ENCODE measurements at regions not wholly inside any gene's neighbourhood (a gene's known extent, or its start where the extent isn't known, plus 50 kb on each side); places are given as distances from the start of the nearest gene placed in this dataset.

DNA sequence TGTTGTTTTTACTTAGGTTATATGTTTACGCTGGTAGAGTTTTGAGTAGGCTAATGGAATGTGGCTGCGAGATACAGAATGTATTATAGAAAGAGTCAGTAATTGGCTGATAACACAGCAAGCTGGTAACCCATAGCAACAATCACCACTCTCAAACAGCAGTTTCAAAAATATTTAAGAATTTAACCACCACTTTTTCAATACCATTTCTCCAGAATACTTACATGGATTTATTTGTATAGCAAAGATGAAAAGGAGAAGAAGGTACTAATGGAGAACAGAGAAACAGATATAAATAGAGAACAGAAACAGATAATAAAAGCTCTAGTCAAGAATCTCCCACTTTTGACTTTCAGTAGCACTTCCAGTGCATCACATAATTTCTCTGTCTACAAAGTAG is 188.3 kb upstream of the SLC39A10 start:
- H3K4me3 ChIP-seq, result no peak overlapping the region
- no peak for DNase-seq (ENCODE audit: low spot score)

DNA sequence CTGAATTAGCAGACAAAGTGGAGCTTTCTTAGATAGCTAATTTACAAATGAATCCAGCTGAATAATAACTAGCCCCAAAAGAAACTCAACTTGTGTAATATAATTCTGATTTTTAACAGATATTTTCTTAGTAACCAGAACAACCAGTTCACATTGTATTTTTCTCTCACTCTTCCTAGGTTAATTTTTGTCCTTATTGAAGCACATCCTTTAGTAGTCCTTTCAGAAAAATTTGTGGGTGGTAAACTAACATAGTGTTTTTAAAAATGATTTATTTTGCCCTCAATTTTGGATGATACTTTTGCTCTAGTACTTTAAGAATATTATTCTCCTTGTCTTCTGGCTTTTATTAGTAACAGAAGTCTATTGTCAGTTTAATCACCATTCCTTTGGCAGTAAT is 190.6 kb upstream of the SLC39A10 start:
- Histone ChIP-seq H3K4me3 (no peak overlapping the region), H3K27ac (no peak overlapping the region)
- TF ChIP-seq, protein P1, sequence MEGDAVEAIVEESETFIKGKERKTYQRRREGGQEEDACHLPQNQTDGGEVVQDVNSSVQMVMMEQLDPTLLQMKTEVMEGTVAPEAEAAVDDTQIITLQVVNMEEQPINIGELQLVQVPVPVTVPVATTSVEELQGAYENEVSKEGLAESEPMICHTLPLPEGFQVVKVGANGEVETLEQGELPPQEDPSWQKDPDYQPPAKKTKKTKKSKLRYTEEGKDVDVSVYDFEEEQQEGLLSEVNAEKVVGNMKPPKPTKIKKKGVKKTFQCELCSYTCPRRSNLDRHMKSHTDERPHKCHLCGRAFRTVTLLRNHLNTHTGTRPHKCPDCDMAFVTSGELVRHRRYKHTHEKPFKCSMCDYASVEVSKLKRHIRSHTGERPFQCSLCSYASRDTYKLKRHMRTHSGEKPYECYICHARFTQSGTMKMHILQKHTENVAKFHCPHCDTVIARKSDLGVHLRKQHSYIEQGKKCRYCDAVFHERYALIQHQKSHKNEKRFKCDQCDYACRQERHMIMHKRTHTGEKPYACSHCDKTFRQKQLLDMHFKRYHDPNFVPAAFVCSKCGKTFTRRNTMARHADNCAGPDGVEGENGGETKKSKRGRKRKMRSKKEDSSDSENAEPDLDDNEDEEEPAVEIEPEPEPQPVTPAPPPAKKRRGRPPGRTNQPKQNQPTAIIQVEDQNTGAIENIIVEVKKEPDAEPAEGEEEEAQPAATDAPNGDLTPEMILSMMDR (IDR thresholded peaks at IDR 0.05), result no peak
- no peak for DNase-seq (ENCODE audit: low spot score)

More for the DNA sequence above, 188.3 kb upstream of the SLC39A10 start:
- TF ChIP-seq, protein P1 (IDR thresholded peaks at IDR 0.05), result no peak
- H3K27ac ChIP-seq, result no peak overlapping the region

DNA sequence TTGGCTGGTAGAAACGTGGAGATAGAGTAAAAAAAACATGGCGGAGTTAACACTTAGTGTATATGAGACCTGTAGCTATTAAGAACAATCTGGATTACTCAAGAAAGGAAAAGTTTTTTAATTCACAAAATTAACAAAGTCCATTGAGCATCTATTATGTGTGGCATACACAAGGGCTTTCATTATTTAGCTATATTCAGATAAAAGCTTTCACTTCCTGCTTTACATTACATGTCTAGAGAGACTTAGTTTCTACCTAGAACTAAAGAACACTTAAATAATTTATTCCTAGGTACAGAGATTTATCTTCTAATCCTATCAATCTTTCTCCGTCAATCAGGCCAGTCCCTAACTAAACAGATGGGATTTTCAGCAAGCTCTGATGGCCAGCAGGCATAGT is 196.0 kb upstream of the SLC39A10 start:
- Histone ChIP-seq H3K27ac (no peak overlapping the region), H3K4me3 (no peak overlapping the region)
- TF ChIP-seq, protein P1 (IDR thresholded peaks at IDR 0.05), result no peak
- DNase-seq (ENCODE audit: low spot score), result no peak

DNA sequence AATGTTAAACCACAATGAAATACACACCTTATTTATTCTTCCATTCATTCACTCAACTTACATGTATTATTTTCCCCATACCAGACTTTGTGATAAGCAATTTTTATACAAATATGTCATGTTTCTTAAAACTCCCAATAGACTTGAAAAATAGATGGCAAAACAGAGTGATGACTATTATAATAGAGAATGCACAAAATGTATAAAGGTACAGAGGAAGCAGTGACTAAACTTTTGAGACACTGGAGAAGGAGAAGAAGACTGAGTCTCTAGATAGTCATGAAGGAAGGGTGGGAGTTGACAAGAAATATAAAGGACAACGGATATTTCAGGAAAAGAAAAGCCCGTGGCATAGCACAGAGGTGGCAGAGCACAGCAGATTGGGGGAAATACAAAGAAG is 198.1 kb upstream of the SLC39A10 start:
- no peak for DNase-seq (ENCODE audit: low spot score)
- TF ChIP-seq, protein P1 (IDR thresholded peaks at IDR 0.05), result no peak
- H3K4me3 ChIP-seq, result no peak overlapping the region
- H3K27ac ChIP-seq, result no peak overlapping the region

DNA sequence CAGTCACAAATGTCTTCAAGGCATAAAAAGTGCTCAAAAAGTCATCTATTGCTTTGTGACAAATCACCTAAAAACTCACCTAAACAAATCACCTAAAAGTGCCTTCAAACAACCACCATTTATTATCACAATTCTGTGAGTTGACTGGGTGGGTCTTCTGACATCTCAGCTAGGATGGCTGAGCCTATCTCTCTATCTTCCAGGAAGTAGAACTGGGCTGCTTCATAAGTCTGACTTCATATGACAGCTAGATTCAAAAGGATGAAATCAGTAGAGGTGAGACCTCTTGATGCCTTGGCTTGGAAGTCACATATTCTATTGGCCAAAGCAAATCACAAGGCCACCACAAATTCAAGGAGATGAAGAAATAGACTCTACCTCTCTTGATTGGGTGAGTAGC is 199.2 kb upstream of the SLC39A10 start:
- TF ChIP-seq, protein P1 (IDR thresholded peaks at IDR 0.05), result no peak
- H3K4me3 ChIP-seq, result no peak overlapping the region
- DNase-seq (ENCODE audit: low spot score), result no peak
- no peak overlapping the region for H3K27ac ChIP-seq

DNA sequence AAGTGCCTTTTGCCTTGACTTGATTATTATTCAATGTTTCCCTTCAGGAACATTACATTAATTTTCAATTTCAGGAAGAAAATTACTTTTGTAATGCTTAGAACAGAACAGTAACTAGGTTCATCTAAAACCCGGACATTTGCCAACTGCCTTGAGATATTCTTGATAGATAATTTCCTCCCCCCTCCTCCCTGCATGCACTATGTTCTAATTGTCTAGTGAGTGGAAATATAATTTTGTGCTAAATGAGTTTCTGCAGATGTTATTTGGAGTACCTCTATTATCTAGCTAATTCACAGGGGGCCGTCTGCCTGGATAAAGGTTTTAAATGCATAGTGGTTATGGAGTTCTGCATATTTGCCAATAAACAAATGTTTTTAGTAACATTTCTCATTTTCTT is 200.3 kb upstream of the SLC39A10 start:
- H3K4me3 ChIP-seq, result no peak overlapping the region
- no peak overlapping the region for H3K27ac ChIP-seq
- no peak for DNase-seq (ENCODE audit: low spot score)
- TF ChIP-seq, protein P1 (IDR thresholded peaks at IDR 0.05), result no peak

DNA sequence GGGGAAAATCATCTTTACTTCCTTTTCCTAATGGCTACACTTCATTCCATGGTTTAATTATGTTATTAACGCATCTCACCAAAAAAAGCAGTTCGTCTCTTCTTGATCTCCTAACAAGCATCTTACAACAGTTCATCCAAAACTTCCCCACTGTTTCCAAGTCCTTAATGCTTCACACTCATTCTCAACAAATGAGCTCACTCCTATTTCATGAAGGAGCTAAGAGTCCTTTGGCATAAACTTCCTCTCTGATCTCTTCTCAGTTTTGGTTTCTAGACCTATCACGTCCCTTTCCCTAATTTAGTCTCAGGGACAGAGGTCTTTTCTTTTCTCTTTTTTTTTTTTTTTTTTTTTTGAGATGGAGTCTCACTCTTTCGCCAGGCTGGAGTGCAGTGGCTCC is 205.9 kb upstream of the SLC39A10 start:
- H3K27ac ChIP-seq, result no peak overlapping the region

More for the DNA sequence above, 205.9 kb upstream of the SLC39A10 start:
- H3K4me3 ChIP-seq, result no peak overlapping the region
- TF ChIP-seq, protein P1 (IDR thresholded peaks at IDR 0.05), result no peak
- no peak for DNase-seq (ENCODE audit: low spot score)
